ENCODE measurements at regions not wholly inside any gene's neighbourhood (a gene's known extent, or its start where the extent isn't known, plus 50 kb on each side); places are given as distances from the start of the nearest gene placed in this dataset.

GRCh38 chr14:101084436-101084826, 180.9 kb upstream of the RTL1 start:
- TF ChIP-seq EZH2 (IDR thresholded peaks at IDR 0.05) = no peak
- no peak for TF ChIP-seq POLR2AphosphoS5 (IDR thresholded peaks at IDR 0.05; ENCODE audit: borderline replicate concordance, low read depth, low read length)

All from SK-N-MC (cell line).